HEK293 (cell line): ENCODE measurements at regions not wholly inside any gene's neighbourhood (a gene's known extent, or its start where the extent isn't known, plus 50 kb on each side); places are given as distances from the start of the nearest gene placed in this dataset.
"Not testable (repeated sequence)": the region's sequence is repeated elsewhere in the genome, so short reads cannot be mapped to it uniquely, and the experiment has no call there.

Source experiments
- CTCF ChIP-seq: fragments of 450-650 bp; formaldehyde crosslinking; IDR thresholded peaks from 2 replicates; pipeline ENCODE4 v1.5.1; 2016; ENCODE audit warnings: missing biosample characterization, missing genetic modification characterization
- EGR2 ChIP-seq: fragments of 450-650 bp; formaldehyde crosslinking; IDR thresholded peaks from 2 replicates; pipeline ENCODE4 v1.5.1; 2016; ENCODE audit warnings: low read depth, missing biosample characterization, missing genetic modification characterization
- HOXA7 ChIP-seq: sonication (generic); formaldehyde crosslinking; IDR thresholded peaks from 2 replicates; pipeline ENCODE4 v1.8.1; 2022; ENCODE audit warnings: missing genetic modification reagents, borderline replicate concordance
- OSR2 ChIP-seq: fragments of 450-650 bp; formaldehyde crosslinking; IDR thresholded peaks from 2 replicates; pipeline ENCODE4 v1.5.1; 2016; ENCODE audit warnings: missing biosample characterization, missing genetic modification characterization
- PATZ1 ChIP-seq: fragments of 450-650 bp; formaldehyde crosslinking; IDR thresholded peaks from 2 replicates; pipeline ENCODE4 v1.5.1; 2016; ENCODE audit warnings: missing biosample characterization, missing genetic modification characterization
- ZBTB1 ChIP-seq: fragments of 450-650 bp; formaldehyde crosslinking; IDR thresholded peaks from 2 replicates; pipeline ENCODE4 v1.5.1; 2016; ENCODE audit warnings: missing biosample characterization, missing genetic modification characterization
- ZBTB17 ChIP-seq: fragments of 450-650 bp; formaldehyde crosslinking; IDR thresholded peaks from 2 replicates; pipeline ENCODE4 v1.5.1; 2016; ENCODE audit warnings: missing biosample characterization, missing genetic modification characterization
- ZNF169 ChIP-seq: fragments of 450-650 bp; formaldehyde crosslinking; IDR thresholded peaks from 2 replicates; pipeline ENCODE4 v1.5.1; 2016; ENCODE audit warnings: missing biosample characterization, missing genetic modification characterization
- ZNF174 ChIP-seq: fragments of 450-650 bp; formaldehyde crosslinking; IDR thresholded peaks from 2 replicates; pipeline ENCODE4 v1.5.0; 2017; ENCODE audit warnings: missing biosample characterization, mild to moderate bottlenecking, missing genetic modification characterization
- ZNF18 ChIP-seq: fragments of 450-650 bp; formaldehyde crosslinking; IDR thresholded peaks from 2 replicates; pipeline ENCODE4 v1.5.1; 2016; ENCODE audit warnings: missing biosample characterization, missing genetic modification characterization
- ZNF558 ChIP-seq: fragments of 450-650 bp; formaldehyde crosslinking; IDR thresholded peaks from 2 replicates; pipeline ENCODE4 v1.5.1; 2016; ENCODE audit warnings: missing biosample characterization, missing genetic modification characterization
- ZNF660 ChIP-seq: fragments of 450-650 bp; IDR thresholded peaks from 2 replicates; pipeline ENCODE4 v1.5.1; 2018; ENCODE audit warnings: missing biosample characterization, mild to moderate bottlenecking, missing genetic modification characterization
- ZNF785 ChIP-seq: fragments of 450-650 bp; formaldehyde crosslinking; IDR thresholded peaks from 2 replicates; pipeline ENCODE4 v1.5.1; 2016; ENCODE audit warnings: missing biosample characterization, missing genetic modification characterization
- TF ChIP-seq, protein P1 (sequence below): fragments of 450-650 bp; formaldehyde crosslinking; IDR thresholded peaks from 2 replicates; pipeline ENCODE4 v1.5.1; 2016; ENCODE audit warnings: missing biosample characterization, missing genetic modification characterization

DNA sequence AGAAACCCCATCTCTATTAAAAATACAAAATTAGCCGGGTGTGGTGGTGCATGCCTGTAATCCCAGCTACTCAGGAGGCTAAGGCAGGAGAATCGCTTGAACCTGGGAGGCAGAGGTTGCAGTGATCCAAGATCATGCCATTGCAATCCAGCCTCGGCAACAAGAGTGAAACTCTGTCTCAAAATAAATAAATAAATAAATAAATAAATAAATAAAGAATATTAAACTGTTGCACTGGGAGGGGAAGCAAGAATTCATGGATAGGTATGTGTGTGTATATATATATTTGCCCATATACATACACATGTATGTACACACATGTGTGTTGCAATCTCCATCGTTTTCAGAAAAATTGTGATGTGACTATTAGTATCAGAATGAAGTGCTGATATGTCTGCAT is 231.4 kb downstream of the CPS1 start:
- not testable (repeated sequence) for TF ChIP-seq CTCF (tag by site-specific recombination); PATZ1; ZNF169 (tag by site-specific recombination); OSR2 (tag by site-specific recombination); EGR2 (tag by site-specific recombination); HOXA7 (CRISPR knock-in tag); ZNF785; ZNF558; ZNF18 (tag by site-specific recombination); ZBTB17 (tag by site-specific recombination); ZBTB1 (tag by site-specific recombination); ZNF660 (tag by site-specific recombination); ZNF174 (tag by site-specific recombination)
- TF ChIP-seq, protein P1, sequence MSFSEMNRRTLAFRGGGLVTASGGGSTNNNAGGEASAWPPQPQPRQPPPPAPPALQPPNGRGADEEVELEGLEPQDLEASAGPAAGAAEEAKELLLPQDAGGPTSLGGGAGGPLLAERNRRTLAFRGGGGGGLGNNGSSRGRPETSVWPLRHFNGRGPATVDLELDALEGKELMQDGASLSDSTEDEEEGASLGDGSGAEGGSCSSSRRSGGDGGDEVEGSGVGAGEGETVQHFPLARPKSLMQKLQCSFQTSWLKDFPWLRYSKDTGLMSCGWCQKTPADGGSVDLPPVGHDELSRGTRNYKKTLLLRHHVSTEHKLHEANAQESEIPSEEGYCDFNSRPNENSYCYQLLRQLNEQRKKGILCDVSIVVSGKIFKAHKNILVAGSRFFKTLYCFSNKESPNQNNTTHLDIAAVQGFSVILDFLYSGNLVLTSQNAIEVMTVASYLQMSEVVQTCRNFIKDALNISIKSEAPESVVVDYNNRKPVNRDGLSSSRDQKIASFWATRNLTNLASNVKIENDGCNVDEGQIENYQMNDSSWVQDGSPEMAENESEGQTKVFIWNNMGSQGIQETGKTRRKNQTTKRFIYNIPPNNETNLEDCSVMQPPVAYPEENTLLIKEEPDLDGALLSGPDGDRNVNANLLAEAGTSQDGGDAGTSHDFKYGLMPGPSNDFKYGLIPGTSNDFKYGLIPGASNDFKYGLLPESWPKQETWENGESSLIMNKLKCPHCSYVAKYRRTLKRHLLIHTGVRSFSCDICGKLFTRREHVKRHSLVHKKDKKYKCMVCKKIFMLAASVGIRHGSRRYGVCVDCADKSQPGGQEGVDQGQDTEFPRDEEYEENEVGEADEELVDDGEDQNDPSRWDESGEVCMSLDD (tag by site-specific recombination) = not testable (repeated sequence)
